Fibroblast of pulmonary artery (primary cell): ENCODE measurements at regions not wholly inside any gene's neighbourhood (a gene's known extent, or its start where the extent isn't known, plus 50 kb on each side); places are given as distances from the start of the nearest gene placed in this dataset.

Experiments
- DNase-seq: peaks from one replicate; pipeline ENCODE4 v3.0.0-alpha.2; 2010; ENCODE audit warnings: low read depth
- H3K4me3 ChIP-seq: replicated peaks from 2 replicates; pipeline ENCODE4 v1.5.1; 2011; ENCODE audit warnings: low read depth, mild to moderate bottlenecking, control low read depth, low read length, moderate library complexity
- TF ChIP-seq, protein P1 (sequence below): IDR thresholded peaks from 2 replicates; pipeline ENCODE4 v1.5.1; 2011; ENCODE audit warnings: mild to moderate bottlenecking, control low read depth, low read length, inconsistent platforms; ENCODE audit errors: missing control alignments

GRCh38 chr4:52350926-52351325 lies 299.8 kb downstream of the SPATA18 start:
- TF ChIP-seq, protein P1, sequence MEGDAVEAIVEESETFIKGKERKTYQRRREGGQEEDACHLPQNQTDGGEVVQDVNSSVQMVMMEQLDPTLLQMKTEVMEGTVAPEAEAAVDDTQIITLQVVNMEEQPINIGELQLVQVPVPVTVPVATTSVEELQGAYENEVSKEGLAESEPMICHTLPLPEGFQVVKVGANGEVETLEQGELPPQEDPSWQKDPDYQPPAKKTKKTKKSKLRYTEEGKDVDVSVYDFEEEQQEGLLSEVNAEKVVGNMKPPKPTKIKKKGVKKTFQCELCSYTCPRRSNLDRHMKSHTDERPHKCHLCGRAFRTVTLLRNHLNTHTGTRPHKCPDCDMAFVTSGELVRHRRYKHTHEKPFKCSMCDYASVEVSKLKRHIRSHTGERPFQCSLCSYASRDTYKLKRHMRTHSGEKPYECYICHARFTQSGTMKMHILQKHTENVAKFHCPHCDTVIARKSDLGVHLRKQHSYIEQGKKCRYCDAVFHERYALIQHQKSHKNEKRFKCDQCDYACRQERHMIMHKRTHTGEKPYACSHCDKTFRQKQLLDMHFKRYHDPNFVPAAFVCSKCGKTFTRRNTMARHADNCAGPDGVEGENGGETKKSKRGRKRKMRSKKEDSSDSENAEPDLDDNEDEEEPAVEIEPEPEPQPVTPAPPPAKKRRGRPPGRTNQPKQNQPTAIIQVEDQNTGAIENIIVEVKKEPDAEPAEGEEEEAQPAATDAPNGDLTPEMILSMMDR = no peak
- H3K4me3 ChIP-seq = no peak overlapping the region
- no peak for DNase-seq

GRCh38 chr4:52358366-52358765 lies 300.7 kb downstream of the USP46 start:
- H3K4me3 ChIP-seq = no peak overlapping the region
- DNase-seq = no peak
- TF ChIP-seq, protein P1 = no peak

DNA sequence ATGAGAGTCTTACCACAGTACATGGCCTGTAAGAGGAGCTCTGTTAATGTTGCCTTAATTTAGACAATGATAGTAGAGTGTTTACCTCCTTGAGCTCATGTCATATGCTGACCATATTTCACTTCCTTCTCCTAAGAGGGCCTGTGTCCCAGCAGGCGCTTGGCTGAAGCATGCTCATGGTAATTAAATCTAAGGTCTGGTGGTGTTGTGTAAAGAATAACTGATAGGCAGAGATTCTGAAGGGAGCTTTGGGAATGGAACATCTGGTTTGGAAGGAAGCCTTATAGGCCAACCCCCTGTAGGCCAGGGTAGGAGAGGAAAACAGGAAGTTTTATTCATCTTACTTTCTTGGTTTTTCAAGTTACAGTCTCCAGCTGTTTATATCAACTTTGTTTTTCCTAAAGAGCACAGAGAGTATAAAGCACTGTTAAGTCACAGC lies 300.2 kb downstream of the USP46 start:
- TF ChIP-seq, protein P1 = no peak
- no peak overlapping the region for H3K4me3 ChIP-seq
- DNase-seq = no peak

DNA sequence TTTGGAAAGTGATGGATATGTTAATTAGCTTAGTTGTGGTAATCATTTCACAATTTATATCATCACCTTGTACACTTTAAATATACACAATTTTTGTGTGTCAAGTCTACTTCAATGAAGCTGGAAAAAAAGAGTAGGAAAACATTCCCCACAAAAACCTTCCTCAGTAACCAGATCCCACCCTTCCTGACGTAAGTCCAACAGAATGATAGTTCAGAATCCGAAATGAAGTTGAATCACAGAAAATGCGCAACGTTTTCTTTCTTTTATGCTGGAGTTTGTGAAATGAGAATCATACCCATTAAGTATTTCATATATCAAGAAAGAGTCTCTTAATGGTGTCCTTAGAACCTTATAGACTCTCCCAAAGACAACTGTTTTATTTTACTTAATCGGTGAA lies 292.9 kb downstream of the USP46 start:
- DNase-seq = no peak
- no peak overlapping the region for H3K4me3 ChIP-seq
- TF ChIP-seq, protein P1 = no peak

DNA sequence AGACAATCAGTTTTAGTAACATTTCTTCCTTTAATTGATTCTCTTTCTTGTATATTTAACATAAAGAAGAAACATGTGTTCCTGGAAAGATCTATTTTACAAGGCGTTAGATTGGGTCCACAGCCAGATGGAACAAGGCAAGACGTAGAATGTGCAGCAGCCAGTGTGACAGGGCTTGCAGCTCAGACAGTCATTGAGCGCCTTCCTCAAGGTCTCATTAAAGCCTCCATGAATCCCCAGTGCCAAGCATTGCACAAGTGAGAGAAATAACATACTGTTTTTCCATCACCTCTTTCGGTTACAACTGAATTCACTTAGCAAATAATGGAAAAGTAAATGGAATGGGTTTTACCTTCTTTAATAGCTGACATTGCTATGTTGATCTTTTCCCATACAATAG lies 292.5 kb downstream of the USP46 start:
- no peak for DNase-seq
- TF ChIP-seq, protein P1 = no peak
- H3K4me3 ChIP-seq = no peak overlapping the region

DNA sequence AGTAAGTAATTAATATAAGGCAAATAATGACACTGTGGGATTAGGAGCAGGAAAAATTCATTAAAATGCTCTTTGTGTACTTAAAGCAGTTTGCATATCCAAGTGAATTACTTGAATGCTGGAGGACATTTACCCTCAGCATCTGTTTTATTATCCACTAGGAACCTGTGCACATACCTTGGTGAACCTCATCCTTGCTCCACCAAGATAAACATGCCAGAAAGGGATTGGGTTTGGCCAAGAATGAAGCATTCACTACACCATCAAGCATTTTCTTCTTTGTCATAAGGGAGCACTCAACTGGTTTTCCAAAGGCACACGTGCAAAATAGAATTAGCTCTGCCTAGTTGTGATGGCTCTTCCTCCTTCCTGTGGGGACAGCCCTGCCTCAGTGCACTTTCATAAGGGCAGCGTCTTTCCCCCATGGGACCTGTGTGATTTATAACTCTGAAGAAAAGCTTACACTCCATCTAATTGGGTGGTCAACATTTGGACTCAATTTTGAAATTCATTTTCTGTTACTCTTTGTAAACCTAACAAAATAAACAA lies 291.7 kb downstream of the USP46 start:
- no peak overlapping the region for H3K4me3 ChIP-seq
- TF ChIP-seq, protein P1 = no peak
- DNase-seq = no peak

GRCh38 chr4:52368895-52369294 lies 290.2 kb downstream of the USP46 start:
- no peak overlapping the region for H3K4me3 ChIP-seq
- TF ChIP-seq, protein P1 = no peak
- no peak for DNase-seq
